ENCODE measurements at regions not wholly inside any gene's neighbourhood (a gene's known extent, or its start where the extent isn't known, plus 50 kb on each side); places are given as distances from the start of the nearest gene placed in this dataset.

- TF ChIP-seq PBX3 (IDR thresholded peaks at IDR 0.05), result no peak
- no peak for TF ChIP-seq CTCF (IDR thresholded peaks at IDR 0.05)
- no peak for TF ChIP-seq MXI1 (IDR thresholded peaks at IDR 0.05; ENCODE audit: low read depth, low read length)
Observed at GRCh38 chr13:31064636-31065035, 97.1 kb downstream of the HSPH1 start.
